Astrocyte (in vitro differentiated cells and primary cell): ENCODE measurements at regions not wholly inside any gene's neighbourhood (a gene's known extent, or its start where the extent isn't known, plus 50 kb on each side); places are given as distances from the start of the nearest gene placed in this dataset.

ENCODE experiments used
- EZH2 ChIP-seq: IDR thresholded peaks from 2 replicates; pipeline ENCODE4 v1.6.1; 2012; ENCODE audit warnings: mild to moderate bottlenecking, low read length, inconsistent platforms; ENCODE audit not compliant: insufficient read depth
- TF ChIP-seq, protein P1 (sequence below): IDR thresholded peaks from 2 replicates; pipeline ENCODE4 v1.5.1; 2011; ENCODE audit warnings: low read depth, mild to moderate bottlenecking, inconsistent platforms, low read length, moderate library complexity; ENCODE audit not compliant: insufficient read depth

DNA sequence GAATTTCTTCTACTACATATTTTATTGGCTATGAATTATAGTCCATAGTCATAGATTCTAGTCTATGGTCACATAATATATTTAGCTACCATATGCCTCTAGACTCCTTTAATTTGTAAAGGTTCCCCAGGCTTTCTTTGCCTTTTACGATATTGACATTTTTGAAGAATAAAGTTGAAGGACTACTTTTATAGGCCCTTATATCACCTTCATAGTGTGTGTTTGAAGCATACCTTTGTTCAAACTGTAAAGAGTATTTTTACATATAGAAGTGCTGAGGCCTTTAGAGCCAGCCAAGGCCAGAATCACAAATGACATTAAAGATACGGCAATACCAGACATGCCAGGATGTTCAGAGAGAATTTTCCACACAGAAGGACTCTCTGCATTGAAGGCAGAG is 147.0 kb downstream of the GABRG2 start:
- TF ChIP-seq, protein P1, sequence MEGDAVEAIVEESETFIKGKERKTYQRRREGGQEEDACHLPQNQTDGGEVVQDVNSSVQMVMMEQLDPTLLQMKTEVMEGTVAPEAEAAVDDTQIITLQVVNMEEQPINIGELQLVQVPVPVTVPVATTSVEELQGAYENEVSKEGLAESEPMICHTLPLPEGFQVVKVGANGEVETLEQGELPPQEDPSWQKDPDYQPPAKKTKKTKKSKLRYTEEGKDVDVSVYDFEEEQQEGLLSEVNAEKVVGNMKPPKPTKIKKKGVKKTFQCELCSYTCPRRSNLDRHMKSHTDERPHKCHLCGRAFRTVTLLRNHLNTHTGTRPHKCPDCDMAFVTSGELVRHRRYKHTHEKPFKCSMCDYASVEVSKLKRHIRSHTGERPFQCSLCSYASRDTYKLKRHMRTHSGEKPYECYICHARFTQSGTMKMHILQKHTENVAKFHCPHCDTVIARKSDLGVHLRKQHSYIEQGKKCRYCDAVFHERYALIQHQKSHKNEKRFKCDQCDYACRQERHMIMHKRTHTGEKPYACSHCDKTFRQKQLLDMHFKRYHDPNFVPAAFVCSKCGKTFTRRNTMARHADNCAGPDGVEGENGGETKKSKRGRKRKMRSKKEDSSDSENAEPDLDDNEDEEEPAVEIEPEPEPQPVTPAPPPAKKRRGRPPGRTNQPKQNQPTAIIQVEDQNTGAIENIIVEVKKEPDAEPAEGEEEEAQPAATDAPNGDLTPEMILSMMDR, result no peak
- TF ChIP-seq EZH2, result no peak
